ENCODE measurements at regions not wholly inside any gene's neighbourhood (a gene's known extent, or its start where the extent isn't known, plus 50 kb on each side); places are given as distances from the start of the nearest gene placed in this dataset.

DNA sequence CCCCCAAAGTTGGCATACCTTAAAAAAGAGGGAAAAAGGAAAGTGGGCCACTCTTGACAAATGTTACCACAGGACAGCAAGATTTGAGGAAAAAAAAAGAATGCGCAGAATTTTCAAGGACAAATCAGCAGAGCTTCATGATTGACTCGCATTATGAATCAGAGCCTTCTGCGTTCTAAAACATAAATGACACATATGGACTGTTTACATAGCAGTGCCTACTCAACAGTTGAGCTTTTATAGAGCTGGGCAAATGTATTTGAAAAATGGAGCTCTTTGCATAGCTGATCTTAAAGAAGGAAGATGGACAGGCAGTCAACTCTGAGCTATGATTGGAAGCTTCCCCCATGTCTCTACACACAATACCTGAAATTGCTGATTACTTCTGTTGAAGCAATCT lies 213.2 kb upstream of the NT5E start:
- TF ChIP-seq, protein P1, sequence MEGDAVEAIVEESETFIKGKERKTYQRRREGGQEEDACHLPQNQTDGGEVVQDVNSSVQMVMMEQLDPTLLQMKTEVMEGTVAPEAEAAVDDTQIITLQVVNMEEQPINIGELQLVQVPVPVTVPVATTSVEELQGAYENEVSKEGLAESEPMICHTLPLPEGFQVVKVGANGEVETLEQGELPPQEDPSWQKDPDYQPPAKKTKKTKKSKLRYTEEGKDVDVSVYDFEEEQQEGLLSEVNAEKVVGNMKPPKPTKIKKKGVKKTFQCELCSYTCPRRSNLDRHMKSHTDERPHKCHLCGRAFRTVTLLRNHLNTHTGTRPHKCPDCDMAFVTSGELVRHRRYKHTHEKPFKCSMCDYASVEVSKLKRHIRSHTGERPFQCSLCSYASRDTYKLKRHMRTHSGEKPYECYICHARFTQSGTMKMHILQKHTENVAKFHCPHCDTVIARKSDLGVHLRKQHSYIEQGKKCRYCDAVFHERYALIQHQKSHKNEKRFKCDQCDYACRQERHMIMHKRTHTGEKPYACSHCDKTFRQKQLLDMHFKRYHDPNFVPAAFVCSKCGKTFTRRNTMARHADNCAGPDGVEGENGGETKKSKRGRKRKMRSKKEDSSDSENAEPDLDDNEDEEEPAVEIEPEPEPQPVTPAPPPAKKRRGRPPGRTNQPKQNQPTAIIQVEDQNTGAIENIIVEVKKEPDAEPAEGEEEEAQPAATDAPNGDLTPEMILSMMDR (IDR thresholded peaks at IDR 0.05; ENCODE audit: insufficient read depth, low read length, poor library complexity, severe bottlenecking) = no peak
- TF ChIP-seq EZH2phosphoT487 (conservative IDR thresholded peaks at IDR 0.05; ENCODE audit: low read length) = no peak
